ENCODE measurements at regions not wholly inside any gene's neighbourhood (a gene's known extent, or its start where the extent isn't known, plus 50 kb on each side); places are given as distances from the start of the nearest gene placed in this dataset.

- H3K9me2 ChIP-seq (ENCODE audit: insufficient read depth): no peaks in the 10 kb centered on the region
- H3K27me3 ChIP-seq (ENCODE audit: insufficient read depth, low read length): no peaks in the 10 kb centered on the region
- no TSS peak for BruUV-seq (replicated peaks)
- no peak overlapping the region for H3K27ac ChIP-seq (ENCODE audit: low read depth, low read length)
- H3K4me3 ChIP-seq (replicated peaks in 1 of 2; ENCODE audit: low read depth in 1 of 2, low read length in 2 of 2): no peak overlapping the region
- DNase-seq (ENCODE audit: low read depth, low spot score) (no peak), ATAC-seq (no peak)
- no peaks in the 10 kb centered on the region for H3K36me3 ChIP-seq (ENCODE audit: control insufficient read depth in 1 of 2, insufficient read depth in 2 of 2, low read length in 2 of 2)
- H3K79me2 ChIP-seq (ENCODE audit: insufficient read depth, low read length): no peaks in the 10 kb centered on the region
- H3K4me1 ChIP-seq (ENCODE audit: control insufficient read depth in 1 of 2, insufficient read depth in 2 of 2, low read length in 2 of 2): peaks cover 0 to 2% of the 10 kb centered on the region in 2 experiments; a peak in 2 of 4 replicates
- H3K4me2 ChIP-seq (ENCODE audit: low read length): no peak overlapping the region
- CTCF ChIA-PET: no interaction called here
- RAD21 ChIA-PET (ENCODE audit: low non-redundant PET in 1 of 2, low total read pairs in 2 of 2, uncharacterized antibody in 2 of 2, unreplicated experiment in 2 of 2): no interaction called here
- intact Hi-C loops (cut with micrococcal nuclease): no loop called here
- H2AFZ ChIP-seq (ENCODE audit: low read depth, low read length, poor library complexity, severe bottlenecking): no peak overlapping the region
- TF ChIP-seq ZBTB33 (IDR thresholded peaks at IDR 0.05; ENCODE audit: extremely low read depth, insufficient replicate concordance, low read length): no peak
- TF ChIP-seq CEBPB (IDR thresholded peaks at IDR 0.05; ENCODE audit: low read depth): no peak
- no peak for TF ChIP-seq EZH2 (IDR thresholded peaks at IDR 0.05)
- no peak for TF ChIP-seq SIN3A (IDR thresholded peaks at IDR 0.05; ENCODE audit: low read depth)
- no peak for TF ChIP-seq FOSL1 (IDR thresholded peaks at IDR 0.05; ENCODE audit: low read depth)
- TF ChIP-seq POLR2A (IDR thresholded peaks at IDR 0.05; ENCODE audit: borderline replicate concordance, extremely low read depth, insufficient read depth, insufficient read length): no peak
- TF ChIP-seq, protein P1, sequence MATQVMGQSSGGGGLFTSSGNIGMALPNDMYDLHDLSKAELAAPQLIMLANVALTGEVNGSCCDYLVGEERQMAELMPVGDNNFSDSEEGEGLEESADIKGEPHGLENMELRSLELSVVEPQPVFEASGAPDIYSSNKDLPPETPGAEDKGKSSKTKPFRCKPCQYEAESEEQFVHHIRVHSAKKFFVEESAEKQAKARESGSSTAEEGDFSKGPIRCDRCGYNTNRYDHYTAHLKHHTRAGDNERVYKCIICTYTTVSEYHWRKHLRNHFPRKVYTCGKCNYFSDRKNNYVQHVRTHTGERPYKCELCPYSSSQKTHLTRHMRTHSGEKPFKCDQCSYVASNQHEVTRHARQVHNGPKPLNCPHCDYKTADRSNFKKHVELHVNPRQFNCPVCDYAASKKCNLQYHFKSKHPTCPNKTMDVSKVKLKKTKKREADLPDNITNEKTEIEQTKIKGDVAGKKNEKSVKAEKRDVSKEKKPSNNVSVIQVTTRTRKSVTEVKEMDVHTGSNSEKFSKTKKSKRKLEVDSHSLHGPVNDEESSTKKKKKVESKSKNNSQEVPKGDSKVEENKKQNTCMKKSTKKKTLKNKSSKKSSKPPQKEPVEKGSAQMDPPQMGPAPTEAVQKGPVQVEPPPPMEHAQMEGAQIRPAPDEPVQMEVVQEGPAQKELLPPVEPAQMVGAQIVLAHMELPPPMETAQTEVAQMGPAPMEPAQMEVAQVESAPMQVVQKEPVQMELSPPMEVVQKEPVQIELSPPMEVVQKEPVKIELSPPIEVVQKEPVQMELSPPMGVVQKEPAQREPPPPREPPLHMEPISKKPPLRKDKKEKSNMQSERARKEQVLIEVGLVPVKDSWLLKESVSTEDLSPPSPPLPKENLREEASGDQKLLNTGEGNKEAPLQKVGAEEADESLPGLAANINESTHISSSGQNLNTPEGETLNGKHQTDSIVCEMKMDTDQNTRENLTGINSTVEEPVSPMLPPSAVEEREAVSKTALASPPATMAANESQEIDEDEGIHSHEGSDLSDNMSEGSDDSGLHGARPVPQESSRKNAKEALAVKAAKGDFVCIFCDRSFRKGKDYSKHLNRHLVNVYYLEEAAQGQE (IDR thresholded peaks at IDR 0.05; ENCODE audit: low read depth): no peak
- no peak for TF ChIP-seq ZNF274 (IDR thresholded peaks at IDR 0.05; ENCODE audit: low read depth, low read length)
- no peak for TF ChIP-seq CBX3 (IDR thresholded peaks at IDR 0.05; ENCODE audit: low read depth)
- TF ChIP-seq, protein P2, sequence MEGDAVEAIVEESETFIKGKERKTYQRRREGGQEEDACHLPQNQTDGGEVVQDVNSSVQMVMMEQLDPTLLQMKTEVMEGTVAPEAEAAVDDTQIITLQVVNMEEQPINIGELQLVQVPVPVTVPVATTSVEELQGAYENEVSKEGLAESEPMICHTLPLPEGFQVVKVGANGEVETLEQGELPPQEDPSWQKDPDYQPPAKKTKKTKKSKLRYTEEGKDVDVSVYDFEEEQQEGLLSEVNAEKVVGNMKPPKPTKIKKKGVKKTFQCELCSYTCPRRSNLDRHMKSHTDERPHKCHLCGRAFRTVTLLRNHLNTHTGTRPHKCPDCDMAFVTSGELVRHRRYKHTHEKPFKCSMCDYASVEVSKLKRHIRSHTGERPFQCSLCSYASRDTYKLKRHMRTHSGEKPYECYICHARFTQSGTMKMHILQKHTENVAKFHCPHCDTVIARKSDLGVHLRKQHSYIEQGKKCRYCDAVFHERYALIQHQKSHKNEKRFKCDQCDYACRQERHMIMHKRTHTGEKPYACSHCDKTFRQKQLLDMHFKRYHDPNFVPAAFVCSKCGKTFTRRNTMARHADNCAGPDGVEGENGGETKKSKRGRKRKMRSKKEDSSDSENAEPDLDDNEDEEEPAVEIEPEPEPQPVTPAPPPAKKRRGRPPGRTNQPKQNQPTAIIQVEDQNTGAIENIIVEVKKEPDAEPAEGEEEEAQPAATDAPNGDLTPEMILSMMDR (IDR thresholded peaks at IDR 0.05 in 2 of 3, conservative IDR thresholded peaks at IDR 0.05 in 1 of 3; ENCODE audit: borderline replicate concordance in 1 of 3, insufficient read depth in 1 of 3, low read depth in 2 of 3, low read length in 2 of 3): no peak
- TF ChIP-seq JUND (IDR thresholded peaks at IDR 0.05): no peak
- no peak for TF ChIP-seq TCF7L2 (IDR thresholded peaks at IDR 0.05; ENCODE audit: borderline replicate concordance, extremely low read depth, insufficient read depth, insufficient read length)
- no peak for TF ChIP-seq EGR1 (IDR thresholded peaks at IDR 0.05; ENCODE audit: low read depth)
- no peak for TF ChIP-seq RAD21 (IDR thresholded peaks at IDR 0.05; ENCODE audit: low read depth)
- TF ChIP-seq EZH2phosphoT487 (IDR thresholded peaks at IDR 0.05; ENCODE audit: borderline replicate concordance): no peak
- TF ChIP-seq POLR2AphosphoS5 (IDR thresholded peaks at IDR 0.05; ENCODE audit: low read depth, low read length): no peak
- TF ChIP-seq ATF3 (IDR thresholded peaks at IDR 0.05): no peak
- TF ChIP-seq YY1 (IDR thresholded peaks at IDR 0.05; ENCODE audit: extremely low read depth, insufficient replicate concordance, low read depth, low read length): no peak
- TF ChIP-seq MAX (IDR thresholded peaks at IDR 0.05): no peak
- H4K20me1 ChIP-seq (ENCODE audit: insufficient read depth): no peaks in the 10 kb centered on the region
- POLR2A ChIA-PET: no interaction called here
- H3K9ac ChIP-seq (ENCODE audit: low read length): no peak overlapping the region
- no peaks in the 10 kb centered on the region for H3K9me3 ChIP-seq (ENCODE audit: control insufficient read depth in 1 of 2, insufficient read depth in 1 of 2, low read depth in 1 of 2, low read length in 2 of 2)
Observed at GRCh38 chr12:13718271-13718670, 263.1 kb downstream of the GRIN2B start.

Measured in HCT116 (cell line).